ENCODE measurements at regions not wholly inside any gene's neighbourhood (a gene's known extent, or its start where the extent isn't known, plus 50 kb on each side); places are given as distances from the start of the nearest gene placed in this dataset.

- no peak for TF ChIP-seq CTCF (IDR thresholded peaks at IDR 0.05)
- no peak for TF ChIP-seq POLR2A (IDR thresholded peaks at IDR 0.05)
Observed at GRCh38 chr18:72409903-72410302, 134.2 kb downstream of the CBLN2 start.
